H9 (cell line): ENCODE measurements at regions not wholly inside any gene's neighbourhood (a gene's known extent, or its start where the extent isn't known, plus 50 kb on each side); places are given as distances from the start of the nearest gene placed in this dataset.

Source experiments
- DNase-seq: peaks from one replicate; pipeline ENCODE4 v3.0.0-alpha.2; 2017
- H2AFZ ChIP-seq: one replicate; pipeline ENCODE4 v1.6.1; 2013; ENCODE audit warnings: mild to moderate bottlenecking, low read length, control low read depth, moderate library complexity
- H2AK5ac ChIP-seq: 2 replicates; pipeline ENCODE4 v1.6.1; 2013; ENCODE audit warnings: low read length, control low read depth, mixed read lengths; ENCODE audit not compliant: insufficient read length
- H2BK120ac ChIP-seq: one replicate; pipeline ENCODE4 v1.6.1; 2013; ENCODE audit warnings: low read depth, mild to moderate bottlenecking, low read length, control low read depth, inconsistent platforms; ENCODE audit not compliant: poor library complexity, severe bottlenecking
- H2BK12ac ChIP-seq: 2 replicates; pipeline ENCODE4 v1.6.1; 2013; ENCODE audit warnings: low read length, control low read depth, mixed read lengths, low read depth; ENCODE audit not compliant: insufficient read length
- H2BK15ac ChIP-seq: 2 replicates; pipeline ENCODE4 v1.6.1; 2013; ENCODE audit warnings: low read depth, low read length, control low read depth
- H2BK20ac ChIP-seq: one replicate; pipeline ENCODE4 v1.6.1; 2013; ENCODE audit warnings: low read depth, mild to moderate bottlenecking, low read length, control low read depth, inconsistent platforms; ENCODE audit not compliant: poor library complexity, severe bottlenecking
- H2BK5ac ChIP-seq: 2 replicates; pipeline ENCODE4 v1.6.1; 2013; ENCODE audit warnings: low read length, control low read depth, mixed read lengths; ENCODE audit not compliant: insufficient read length
- H3K14ac ChIP-seq: 2 replicates; pipeline ENCODE4 v1.6.1; 2013; ENCODE audit warnings: low read length, control low read depth; ENCODE audit not compliant: insufficient read depth
- H3K18ac ChIP-seq: 2 replicates; pipeline ENCODE4 v1.6.1; 2013; ENCODE audit warnings: low read depth, mild to moderate bottlenecking, mixed read lengths, low read length, control low read depth; ENCODE audit not compliant: insufficient read length
- H3K23ac ChIP-seq: 2 replicates; pipeline ENCODE4 v1.6.1; 2013; ENCODE audit warnings: low read length, control low read depth, mixed read lengths, low read depth; ENCODE audit not compliant: insufficient read length
- H3K23me2 ChIP-seq: 2 replicates; pipeline ENCODE4 v1.6.1; 2013; ENCODE audit warnings: low read depth, mild to moderate bottlenecking, mixed read lengths, low read length, control low read depth; ENCODE audit not compliant: insufficient read length, poor library complexity, severe bottlenecking
- H3K27ac ChIP-seq: 2 replicates; pipeline ENCODE4 v1.5.1; 2013; ENCODE audit warnings: low read length, control low read depth, mixed read lengths, low read depth; ENCODE audit not compliant: insufficient read length
- H3K27me3 ChIP-seq: 2 replicates; pipeline ENCODE4 v1.6.1; 2013; ENCODE audit warnings: low read length, control low read depth, inconsistent platforms; ENCODE audit not compliant: insufficient read depth
- H3K4ac ChIP-seq: 2 replicates; pipeline ENCODE4 v1.6.1; 2013; ENCODE audit warnings: low read depth, mild to moderate bottlenecking, control low read depth, inconsistent platforms, low read length, moderate library complexity
- H3K4me1 ChIP-seq: 2 replicates; pipeline ENCODE4 v1.6.1; 2013; ENCODE audit warnings: low read length, control low read depth, inconsistent platforms; ENCODE audit not compliant: insufficient read depth
- H3K4me2 ChIP-seq: 2 replicates; pipeline ENCODE4 v1.6.1; 2013; ENCODE audit warnings: low read length, control low read depth, mixed read lengths; ENCODE audit not compliant: insufficient read length, insufficient read depth
- H3K56ac ChIP-seq: 2 replicates; pipeline ENCODE4 v1.6.1; 2013; ENCODE audit warnings: low read depth, mild to moderate bottlenecking, mixed read lengths, low read length, control low read depth; ENCODE audit not compliant: insufficient read length
- H3K79me1 ChIP-seq: 2 replicates; pipeline ENCODE4 v1.6.1; 2013; ENCODE audit warnings: low read depth, mild to moderate bottlenecking, moderate library complexity, low read length, control low read depth, inconsistent platforms; ENCODE audit not compliant: insufficient read depth, poor library complexity, severe bottlenecking
- H3K79me2 ChIP-seq: 2 replicates; pipeline ENCODE4 v1.6.1; 2013; ENCODE audit warnings: low read length, control low read depth, inconsistent platforms; ENCODE audit not compliant: insufficient read depth
- H3K9ac ChIP-seq: 2 replicates; pipeline ENCODE4 v1.6.1; 2013; ENCODE audit warnings: low read length, control low read depth, mixed read lengths; ENCODE audit not compliant: insufficient read length; ENCODE audit errors: extremely low read depth
- H3K9me3 ChIP-seq: one replicate; pipeline ENCODE4 v1.6.1; 2013; ENCODE audit warnings: low read depth, low read length, inconsistent platforms; ENCODE audit not compliant: control insufficient read depth
- H3T11ph ChIP-seq: one replicate; pipeline ENCODE4 v1.6.1; 2013; ENCODE audit warnings: mild to moderate bottlenecking, low read length, control low read depth, inconsistent platforms
- H4K20me1 ChIP-seq: one replicate; pipeline ENCODE4 v1.6.1; 2013; ENCODE audit not compliant: control insufficient read depth, insufficient read length, insufficient read depth
- H4K5ac ChIP-seq: 2 replicates; pipeline ENCODE4 v1.6.1; 2013; ENCODE audit warnings: low read depth, mild to moderate bottlenecking, mixed read lengths, low read length, control low read depth; ENCODE audit not compliant: insufficient read length
- H4K8ac ChIP-seq: replicated peaks from 2 replicates; pipeline ENCODE4 v1.6.1; 2013; ENCODE audit warnings: low read length, control low read depth, mixed read lengths, low read depth; ENCODE audit not compliant: insufficient read length
- H4K91ac ChIP-seq: 2 replicates; pipeline ENCODE4 v1.6.1; 2013; ENCODE audit warnings: low read depth, mild to moderate bottlenecking, moderate library complexity, mixed read lengths, low read length, control low read depth; ENCODE audit not compliant: insufficient read length
- H3K27ac Mint-ChIP-seq, 3 experiments: 2 replicates in 2 of 3; 3 replicates in 1 of 3; pipeline ENCODE4 v1.8.0; 2020 to 2021; ENCODE audit warnings: mixed read lengths in 3 of 3, mild to moderate bottlenecking in 1 of 3, moderate library complexity in 1 of 3
- H3K27me3 Mint-ChIP-seq: 2 replicates; pipeline ENCODE4 v1.8.0; 2021; ENCODE audit warnings: low read depth, mild to moderate bottlenecking, moderate library complexity, mixed read lengths
- H3K36me3 Mint-ChIP-seq, 3 experiments: 2 replicates in 2 of 3; 3 replicates in 1 of 3; pipeline ENCODE4 v1.8.0; 2020 to 2021; ENCODE audit warnings: low read depth in 3 of 3, mixed read lengths in 3 of 3; ENCODE audit not compliant: insufficient read depth in 1 of 3
- H3K4me1 Mint-ChIP-seq, 2 experiments: 2 replicates each; pipeline ENCODE4 v1.8.0; 2020; ENCODE audit warnings: mixed read lengths in 2 of 2
- H3K4me3 Mint-ChIP-seq, 2 experiments: 2 replicates in 1 of 2; 3 replicates in 1 of 2; pipeline ENCODE4 v1.8.0; 2020 to 2021; ENCODE audit warnings: mild to moderate bottlenecking in 2 of 2, mixed read lengths in 2 of 2, moderate library complexity in 1 of 2
- H3K9me3 Mint-ChIP-seq, 2 experiments: 2 replicates in 1 of 2; 3 replicates in 1 of 2; pipeline ENCODE4 v1.8.0; 2020; ENCODE audit warnings: mild to moderate bottlenecking in 2 of 2, mixed read lengths in 2 of 2, moderate library complexity in 1 of 2
- CTCF ChIP-seq: fragments of 200-600 bp; sonication (generic); conservative IDR thresholded peaks from 3 replicates; pipeline ENCODE4 v1.8.0; 2021; ENCODE audit warnings: antibody characterized with exemption, mild to moderate bottlenecking
- WGBS: extraction: QIAGEN DNeasy Blood & Tissue Kit; methylation state at CpG from one replicate; pipeline ENCODE4 v1.1.7; 2013; ENCODE audit warnings: missing lambda C conversion rate, low lambda C conversion rate, mixed read lengths; ENCODE audit not compliant: insufficient read length; ENCODE audit errors: extremely low coverage; 5-methylcytosine and 5-hydroxymethylcytosine counted together

GRCh38 chr3:187522890-187523289, 147.3 kb downstream of the SST start:
- no peak overlapping the region for H3K14ac ChIP-seq
- H3K27ac ChIP-seq, result no peak overlapping the region
- no peak for DNase-seq
- Mint-ChIP-seq H3K4me1 (peaks cover 26 to 28% of the 10 kb centered on the region in 2 experiments), H3K27ac (no peak overlapping the region), H3K36me3 (peaks cover 0 to 2% (median 0%) of the 10 kb centered on the region in 3 experiments; a peak in 2 of 7 replicates), H3K9me3 (no peaks in the 10 kb centered on the region; a peak in 1 of 5 replicates), H3K27me3 (no peaks in the 10 kb centered on the region), H3K4me3 (no peak overlapping the region)
- H2AFZ ChIP-seq, result no peak overlapping the region
- no peaks in the 10 kb centered on the region for H3K79me2 ChIP-seq
- no peak overlapping the region for H3K18ac ChIP-seq
- H3K4me2 ChIP-seq, result no peak overlapping the region
- H3K27me3 ChIP-seq, result no peaks in the 10 kb centered on the region
- no peak overlapping the region for H3K56ac ChIP-seq
- no peak overlapping the region for H2BK120ac ChIP-seq
- no peaks in the 10 kb centered on the region for H4K20me1 ChIP-seq
- H2BK5ac ChIP-seq, result no peak overlapping the region
- H3K23me2 ChIP-seq, result no peaks in the 10 kb centered on the region
- no peak overlapping the region for H2BK20ac ChIP-seq
- no peak overlapping the region for H3K23ac ChIP-seq
- H3K9ac ChIP-seq, result no peak overlapping the region
- no peak overlapping the region for H4K5ac ChIP-seq
- H3K9me3 ChIP-seq, result no peaks in the 10 kb centered on the region
- no peak overlapping the region for H3K4ac ChIP-seq
- WGBS, result no CpG with 5 or more reads among the region's 1 CpG
- no peak for TF ChIP-seq CTCF
- H2BK15ac ChIP-seq, result no peak overlapping the region
- H3K79me1 ChIP-seq, result no peaks in the 10 kb centered on the region
- H3T11ph ChIP-seq, result no peak overlapping the region
- H3K4me1 ChIP-seq, result peaks cover 15% of the 10 kb centered on the region
- no peak overlapping the region for H4K91ac ChIP-seq
- H2AK5ac ChIP-seq, result no peak overlapping the region
- H4K8ac ChIP-seq, result no peak overlapping the region
- no peak overlapping the region for H2BK12ac ChIP-seq
